CD14-positive monocyte (primary cell): ENCODE measurements at regions not wholly inside any gene's neighbourhood (a gene's known extent, or its start where the extent isn't known, plus 50 kb on each side); places are given as distances from the start of the nearest gene placed in this dataset.
A peak's percentile ranks its signal among the peaks of the same experiment; 100 is the strongest.

ENCODE experiments used
- DNase-seq, 3 donors: peaks; one replicate each; pipeline ENCODE4 v3.0.0-alpha.2; 2011 to 2022
- H2AFZ ChIP-seq: 2 replicates; pipeline ENCODE4 v1.6.0; 2012; ENCODE audit warnings: mild to moderate bottlenecking, low read depth, low read length, inconsistent platforms; ENCODE audit not compliant: insufficient read depth, poor library complexity, severe bottlenecking
- H3K27ac ChIP-seq, 2 donors: 1 replicate in 1 of 2; 2 replicates in 1 of 2; pipeline ENCODE4 v1.5.1; 2012 to 2013; ENCODE audit warnings: low read length in 2 of 2, control low read depth in 1 of 2, inconsistent platforms in 1 of 2, low read depth in 1 of 2, mild to moderate bottlenecking in 1 of 2
- H3K27me3 ChIP-seq, 2 donors: one replicate each; pipeline versions ENCODE4 v1.6.0 to v1.6.1; 2011 to 2013; ENCODE audit warnings: low read length in 2 of 2; ENCODE audit not compliant: control insufficient read depth in 2 of 2, insufficient read depth in 2 of 2
- H3K36me3 ChIP-seq, 2 donors: replicated peaks in 1 of 2; 1 replicate in 1 of 2; 2 replicates in 1 of 2; pipeline versions ENCODE4 v1.5.1 to v1.6.1; 2012 to 2013; ENCODE audit warnings: low read length in 2 of 2, control low read depth in 1 of 2, inconsistent platforms in 1 of 2, mild to moderate bottlenecking in 1 of 2; ENCODE audit not compliant: insufficient read depth in 2 of 2, control insufficient read depth in 1 of 2
- H3K4me1 ChIP-seq, 2 donors: 1 replicate in 1 of 2; 2 replicates in 1 of 2; pipeline versions ENCODE4 v1.5.1 to v1.6.1; 2012 to 2013; ENCODE audit warnings: low read length in 2 of 2, control low read depth in 1 of 2, inconsistent platforms in 1 of 2, mild to moderate bottlenecking in 1 of 2, moderate library complexity in 1 of 2; ENCODE audit not compliant: insufficient read depth in 2 of 2, control insufficient read depth in 1 of 2
- H3K4me2 ChIP-seq: replicated peaks from 2 replicates; pipeline ENCODE3; 2012; ENCODE audit warnings: low read length, moderate library complexity, mild to moderate bottlenecking; ENCODE audit not compliant: poor library complexity, severe bottlenecking; ENCODE audit errors: extremely low read depth
- H3K4me3 ChIP-seq, 3 experiments: fragments of 200-600 bp in 1 of 3; sonication (generic) in 1 of 3; replicated peaks in 1 of 3; 1 replicate in 2 of 3; 2 replicates in 1 of 3; pipeline ENCODE4 v1.5.1; 2011 to 2013; ENCODE audit warnings: low read length in 3 of 3, mild to moderate bottlenecking in 3 of 3, control low read depth in 2 of 3, low read depth in 2 of 3, inconsistent platforms in 1 of 3, moderate library complexity in 1 of 3
- H3K79me2 ChIP-seq: 2 replicates; pipeline ENCODE4 v1.6.0; 2012; ENCODE audit warnings: mild to moderate bottlenecking, control low read depth, inconsistent platforms, low read length, moderate library complexity; ENCODE audit not compliant: insufficient read depth
- H3K9ac ChIP-seq: 2 replicates; pipeline ENCODE4 v1.6.0; 2017; ENCODE audit warnings: low read length, mild to moderate bottlenecking; ENCODE audit not compliant: insufficient read depth, poor library complexity, severe bottlenecking
- H3K9me3 ChIP-seq, 2 donors: replicated peaks in 1 of 2; 1 replicate in 1 of 2; 2 replicates in 1 of 2; pipeline versions ENCODE4 v1.5.1 to v1.6.1; 2012 to 2013; ENCODE audit warnings: low read length in 2 of 2, control low read depth in 1 of 2; ENCODE audit not compliant: control insufficient read depth in 1 of 2, insufficient read depth in 1 of 2
- H4K20me1 ChIP-seq: 2 replicates; pipeline ENCODE4 v1.6.0; 2012; ENCODE audit warnings: mild to moderate bottlenecking, low read length, control low read depth, moderate library complexity; ENCODE audit not compliant: insufficient read depth
- H3K27ac Mint-ChIP-seq, 7 donors: one replicate each; pipeline ENCODE4 v1.8.0; 2020; ENCODE audit warnings: mild to moderate bottlenecking in 7 of 7, mixed read lengths in 7 of 7, moderate library complexity in 6 of 7, inconsistent platforms in 2 of 7
- H3K27me3 Mint-ChIP-seq, 3 donors: one replicate each; pipeline ENCODE4 v1.8.0; 2021 to 2022; ENCODE audit warnings: low read depth in 3 of 3, mild to moderate bottlenecking in 3 of 3, mixed read lengths in 3 of 3, moderate library complexity in 3 of 3, inconsistent platforms in 1 of 3
- H3K36me3 Mint-ChIP-seq, 2 donors: one replicate each; pipeline ENCODE4 v1.8.0; 2020; ENCODE audit warnings: mixed read lengths in 2 of 2, inconsistent platforms in 1 of 2, mild to moderate bottlenecking in 1 of 2
- H3K4me1 Mint-ChIP-seq: one replicate; pipeline ENCODE4 v1.8.0; 2020; ENCODE audit warnings: mild to moderate bottlenecking, mixed read lengths
- H3K4me3 Mint-ChIP-seq, 2 donors: one replicate each; pipeline ENCODE4 v1.8.0; 2020; ENCODE audit warnings: mild to moderate bottlenecking in 2 of 2, mixed read lengths in 2 of 2, moderate library complexity in 1 of 2
- H3K9me3 Mint-ChIP-seq, 7 donors: one replicate each; pipeline ENCODE4 v1.8.0; 2020 to 2022; ENCODE audit warnings: mixed read lengths in 7 of 7, mild to moderate bottlenecking in 6 of 7, moderate library complexity in 6 of 7, inconsistent platforms in 2 of 7
- WGBS: methylation state at CpG from one replicate; pipeline ENCODE4 v1.1.5; 2013; ENCODE audit warnings: missing lambda C conversion rate; ENCODE audit not compliant: insufficient coverage; 5-methylcytosine and 5-hydroxymethylcytosine counted together
- intact Hi-C, 2 donors: fragments of 100-400 bp; cut with micrococcal nuclease; formaldehyde crosslinking; loops; one replicate each; pipeline versions ENCODE4 v1.15.0 to v1.15.1; 2023
- TF ChIP-seq, protein P1 (sequence below): fragments of 200-600 bp; IDR thresholded peaks from one replicate; pipeline ENCODE4 v1.8.0; 2022; ENCODE audit warnings: antibody characterized with exemption, mild to moderate bottlenecking

DNA sequence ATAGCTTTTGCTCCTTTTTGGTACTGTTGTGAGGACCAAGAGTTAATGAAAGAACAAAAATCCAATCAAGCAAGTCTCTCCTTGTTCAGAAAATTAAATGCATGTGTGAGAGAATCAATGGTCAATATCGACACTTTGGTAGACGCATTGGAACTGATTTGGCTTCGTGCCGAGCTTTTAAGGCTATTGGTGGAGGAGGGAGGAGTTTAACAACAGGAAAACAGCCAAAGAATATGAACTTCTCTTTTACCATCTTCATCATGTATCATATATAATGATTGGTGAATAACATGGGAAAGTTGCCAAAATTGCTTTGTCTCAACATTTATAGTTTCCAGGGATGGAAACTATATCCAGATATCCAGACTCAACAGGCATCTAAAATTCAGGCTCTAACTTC is 266.5 kb upstream of the CITED2 start:
- peak in 1 of 3 donors; percentile 31 for DNase-seq
- Histone ChIP-seq H3K9ac (no peak overlapping the region), H3K9me3 (no peaks in the 10 kb centered on the region), H3K27ac (peak overlapping the region in 1 of 2 donors; percentile 79), H3K4me3 (peak overlapping the region in 2 of 3 experiments; percentile 7 to 68), H3K27me3 (no peaks in the 10 kb centered on the region), H3K4me2 (peak overlapping the region; percentile 75), H3K36me3 (no peaks in the 10 kb centered on the region), H3K4me1 (peaks cover 62 to 75% of the 10 kb centered on the region in 2 donors), H4K20me1 (no peaks in the 10 kb centered on the region), H2AFZ (no peak overlapping the region), H3K79me2 (no peaks in the 10 kb centered on the region)
- Mint-ChIP-seq H3K27ac (peak overlapping the region; percentile 44 to 87 (median 84)), H3K9me3 (peaks cover 0 to 4% (median 3%) of the 10 kb centered on the region in 7 donors), H3K27me3 (peaks cover 0 to 2% (median 0%) of the 10 kb centered on the region in 3 donors), H3K4me3 (peak overlapping the region in 1 of 2 donors; percentile 75), H3K36me3 (peaks cover 0 to 2% of the 10 kb centered on the region in 2 donors), H3K4me1 (peaks cover 81% of the 10 kb centered on the region)
- no CpG with 5 or more reads among the region's 4 CpGs for WGBS
- intact Hi-C loops: no loop called here
- TF ChIP-seq, protein P1, sequence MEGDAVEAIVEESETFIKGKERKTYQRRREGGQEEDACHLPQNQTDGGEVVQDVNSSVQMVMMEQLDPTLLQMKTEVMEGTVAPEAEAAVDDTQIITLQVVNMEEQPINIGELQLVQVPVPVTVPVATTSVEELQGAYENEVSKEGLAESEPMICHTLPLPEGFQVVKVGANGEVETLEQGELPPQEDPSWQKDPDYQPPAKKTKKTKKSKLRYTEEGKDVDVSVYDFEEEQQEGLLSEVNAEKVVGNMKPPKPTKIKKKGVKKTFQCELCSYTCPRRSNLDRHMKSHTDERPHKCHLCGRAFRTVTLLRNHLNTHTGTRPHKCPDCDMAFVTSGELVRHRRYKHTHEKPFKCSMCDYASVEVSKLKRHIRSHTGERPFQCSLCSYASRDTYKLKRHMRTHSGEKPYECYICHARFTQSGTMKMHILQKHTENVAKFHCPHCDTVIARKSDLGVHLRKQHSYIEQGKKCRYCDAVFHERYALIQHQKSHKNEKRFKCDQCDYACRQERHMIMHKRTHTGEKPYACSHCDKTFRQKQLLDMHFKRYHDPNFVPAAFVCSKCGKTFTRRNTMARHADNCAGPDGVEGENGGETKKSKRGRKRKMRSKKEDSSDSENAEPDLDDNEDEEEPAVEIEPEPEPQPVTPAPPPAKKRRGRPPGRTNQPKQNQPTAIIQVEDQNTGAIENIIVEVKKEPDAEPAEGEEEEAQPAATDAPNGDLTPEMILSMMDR: no peak

DNA sequence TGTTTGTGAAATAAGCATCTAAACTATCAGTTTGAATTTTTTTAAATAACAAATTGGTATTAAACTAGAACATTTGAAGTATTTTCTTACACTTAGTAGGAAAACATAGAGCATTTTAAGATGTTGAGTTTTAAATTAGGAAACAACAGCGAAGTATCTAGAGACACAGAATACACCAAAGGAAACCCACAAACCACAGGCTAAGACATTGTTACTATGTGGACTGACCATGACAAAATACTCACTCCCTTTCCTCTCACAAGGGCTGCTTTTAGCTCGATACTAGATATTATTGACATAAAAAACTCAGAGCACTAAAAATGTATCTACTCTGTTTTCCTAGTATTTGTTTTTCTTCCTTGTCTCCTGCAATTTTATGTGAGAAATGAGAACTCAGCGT is 266.0 kb upstream of the CITED2 start:
- H3K27me3 ChIP-seq: no peaks in the 10 kb centered on the region
- peaks cover 0 to 2% (median 0%) of the 10 kb centered on the region in 3 donors for H3K27me3 Mint-ChIP-seq
- peak overlapping the region in 1 of 3 experiments; percentile 68 for H3K4me3 ChIP-seq
- no peaks in the 10 kb centered on the region for H3K9me3 ChIP-seq
- H3K4me1 ChIP-seq: peaks cover 60 to 75% of the 10 kb centered on the region in 2 donors
- H3K9me3 Mint-ChIP-seq: peaks cover 0 to 4% (median 3%) of the 10 kb centered on the region in 7 donors
- no peaks in the 10 kb centered on the region for H3K79me2 ChIP-seq
- peak in 1 of 3 donors; percentile 31 for DNase-seq
- H3K36me3 ChIP-seq: no peaks in the 10 kb centered on the region
- peak overlapping the region in 1 of 2 donors; percentile 75 for H3K4me3 Mint-ChIP-seq
- intact Hi-C loops: no loop called here
- H3K27ac Mint-ChIP-seq: peak overlapping the region; percentile 44 to 87 (median 84)
- no peaks in the 10 kb centered on the region for H4K20me1 ChIP-seq
- H3K27ac ChIP-seq: peak overlapping the region in 1 of 2 donors; percentile 79
- peaks cover 0 to 2% of the 10 kb centered on the region in 2 donors for H3K36me3 Mint-ChIP-seq
- peak overlapping the region; percentile 31 for H2AFZ ChIP-seq
- TF ChIP-seq, protein P1: no peak
- no peak overlapping the region for H3K9ac ChIP-seq
- peak overlapping the region; percentile 75 for H3K4me2 ChIP-seq
- peaks cover 77% of the 10 kb centered on the region for H3K4me1 Mint-ChIP-seq
- no CpG with 5 or more reads among the region's 3 CpGs for WGBS
